ENCODE measurements at regions not wholly inside any gene's neighbourhood (a gene's known extent, or its start where the extent isn't known, plus 50 kb on each side); places are given as distances from the start of the nearest gene placed in this dataset.

GRCh38 chr5:93850311-93850710 is 108.9 kb upstream of the POU5F2 start:
- Histone ChIP-seq H3K9ac (ENCODE audit: low read depth, low read length) (no peak overlapping the region), H3K79me2 (ENCODE audit: insufficient read depth, low read length) (no peaks in the 10 kb centered on the region), H3K9me3 (ENCODE audit: insufficient read depth, low read length, severe bottlenecking) (peaks cover 3% of the 10 kb centered on the region), H3K4me1 (ENCODE audit: insufficient read depth, low read length) (no peaks in the 10 kb centered on the region), H4K20me1 (ENCODE audit: insufficient read depth, low read length) (no peaks in the 10 kb centered on the region), H3K27ac (ENCODE audit: low read length) (no peak overlapping the region), H3K4me3 (ENCODE audit: low read depth in 1 of 2, low read length in 2 of 2) (no peak overlapping the region), H2AFZ (ENCODE audit: low read depth, low read length) (no peak overlapping the region), H3K4me2 (ENCODE audit: insufficient read depth, low read length) (no peak overlapping the region), H3K27me3 (ENCODE audit: insufficient read depth, low read length, poor library complexity) (no peaks in the 10 kb centered on the region), H3K36me3 (ENCODE audit: insufficient read depth, low read length) (peaks cover 3% of the 10 kb centered on the region; the same call in 1 of the 2 replicates)
- no peak for ATAC-seq (ENCODE audit: insufficient read depth, low read depth)
- no peak for DNase-seq
- TF ChIP-seq CTCF (IDR thresholded peaks at IDR 0.05; ENCODE audit: borderline replicate concordance, extremely low read depth, low read length, poor library complexity, severe bottlenecking) (no peak), EZH2 (IDR thresholded peaks at IDR 0.05; ENCODE audit: borderline replicate concordance, low read depth, low read length, severe bottlenecking) (no peak)

GRCh38 chr5:93845376-93845775 is 104.0 kb upstream of the POU5F2 start:
- DNase-seq (no peak), ATAC-seq (ENCODE audit: insufficient read depth, low read depth) (no peak)
- no peak overlapping the region for H3K27ac ChIP-seq (ENCODE audit: low read length)
- no peaks in the 10 kb centered on the region for H3K4me1 ChIP-seq (ENCODE audit: insufficient read depth, low read length)
- no peak overlapping the region for H2AFZ ChIP-seq (ENCODE audit: low read depth, low read length)
- no peak overlapping the region for H3K9ac ChIP-seq (ENCODE audit: low read depth, low read length)
- H3K27me3 ChIP-seq (ENCODE audit: insufficient read depth, low read length, poor library complexity): no peaks in the 10 kb centered on the region
- no peaks in the 10 kb centered on the region for H3K79me2 ChIP-seq (ENCODE audit: insufficient read depth, low read length)
- no peak for TF ChIP-seq EZH2 (IDR thresholded peaks at IDR 0.05; ENCODE audit: borderline replicate concordance, low read depth, low read length, severe bottlenecking)
- no peak for TF ChIP-seq CTCF (IDR thresholded peaks at IDR 0.05; ENCODE audit: borderline replicate concordance, extremely low read depth, low read length, poor library complexity, severe bottlenecking)
- H3K4me3 ChIP-seq (ENCODE audit: low read depth in 1 of 2, low read length in 2 of 2): no peak overlapping the region
- H4K20me1 ChIP-seq (ENCODE audit: insufficient read depth, low read length): no peaks in the 10 kb centered on the region
- H3K36me3 ChIP-seq (ENCODE audit: insufficient read depth, low read length): peaks cover 8% of the 10 kb centered on the region; the same call in 1 of the 2 replicates
- H3K4me2 ChIP-seq (ENCODE audit: insufficient read depth, low read length): no peak overlapping the region
- H3K9me3 ChIP-seq (ENCODE audit: insufficient read depth, low read length, severe bottlenecking): peaks cover 17% of the 10 kb centered on the region

GRCh38 chr5:93831449-93831848 is 90.0 kb upstream of the POU5F2 start:
- H2AFZ ChIP-seq (ENCODE audit: low read depth, low read length): no peak overlapping the region
- no peak overlapping the region for H3K4me2 ChIP-seq (ENCODE audit: insufficient read depth, low read length)
- H3K27me3 ChIP-seq (ENCODE audit: insufficient read depth, low read length, poor library complexity): no peaks in the 10 kb centered on the region
- no peaks in the 10 kb centered on the region for H4K20me1 ChIP-seq (ENCODE audit: insufficient read depth, low read length)
- H3K36me3 ChIP-seq (ENCODE audit: insufficient read depth, low read length): no peaks in the 10 kb centered on the region; the same call in 1 of the 2 replicates
- H3K9me3 ChIP-seq (ENCODE audit: insufficient read depth, low read length, severe bottlenecking): no peaks in the 10 kb centered on the region
- DNase-seq (no peak), ATAC-seq (ENCODE audit: insufficient read depth, low read depth) (no peak)
- no peaks in the 10 kb centered on the region for H3K79me2 ChIP-seq (ENCODE audit: insufficient read depth, low read length)
- H3K27ac ChIP-seq (ENCODE audit: low read length): no peak overlapping the region
- H3K4me1 ChIP-seq (ENCODE audit: insufficient read depth, low read length): no peaks in the 10 kb centered on the region
- H3K4me3 ChIP-seq (ENCODE audit: low read depth in 1 of 2, low read length in 2 of 2): no peak overlapping the region
- H3K9ac ChIP-seq (ENCODE audit: low read depth, low read length): no peak overlapping the region
- TF ChIP-seq EZH2 (IDR thresholded peaks at IDR 0.05; ENCODE audit: borderline replicate concordance, low read depth, low read length, severe bottlenecking) (no peak), CTCF (IDR thresholded peaks at IDR 0.05; ENCODE audit: borderline replicate concordance, extremely low read depth, low read length, poor library complexity, severe bottlenecking) (no peak)

- H3K27ac ChIP-seq (ENCODE audit: low read length): no peak overlapping the region
- no peaks in the 10 kb centered on the region; the same call in 1 of the 2 replicates for H3K36me3 ChIP-seq (ENCODE audit: insufficient read depth, low read length)
- no peak overlapping the region for H3K4me2 ChIP-seq (ENCODE audit: insufficient read depth, low read length)
- no peaks in the 10 kb centered on the region for H3K79me2 ChIP-seq (ENCODE audit: insufficient read depth, low read length)
- H3K4me1 ChIP-seq (ENCODE audit: insufficient read depth, low read length): no peaks in the 10 kb centered on the region
- H4K20me1 ChIP-seq (ENCODE audit: insufficient read depth, low read length): no peaks in the 10 kb centered on the region
- no peak overlapping the region for H2AFZ ChIP-seq (ENCODE audit: low read depth, low read length)
- no peak overlapping the region for H3K4me3 ChIP-seq (ENCODE audit: low read depth in 1 of 2, low read length in 2 of 2)
- DNase-seq (no peak), ATAC-seq (ENCODE audit: insufficient read depth, low read depth) (no peak)
- no peaks in the 10 kb centered on the region for H3K9me3 ChIP-seq (ENCODE audit: insufficient read depth, low read length, severe bottlenecking)
- H3K9ac ChIP-seq (ENCODE audit: low read depth, low read length): no peak overlapping the region
- no peaks in the 10 kb centered on the region for H3K27me3 ChIP-seq (ENCODE audit: insufficient read depth, low read length, poor library complexity)
- no peak for TF ChIP-seq CTCF (IDR thresholded peaks at IDR 0.05; ENCODE audit: borderline replicate concordance, extremely low read depth, low read length, poor library complexity, severe bottlenecking)
- TF ChIP-seq EZH2 (IDR thresholded peaks at IDR 0.05; ENCODE audit: borderline replicate concordance, low read depth, low read length, severe bottlenecking): no peak
These were observed 89.5 kb upstream of the POU5F2 start for GRCh38 chr5:93830893-93831292.
